ENCODE measurements at regions not wholly inside any gene's neighbourhood (a gene's known extent, or its start where the extent isn't known, plus 50 kb on each side); places are given as distances from the start of the nearest gene placed in this dataset.

GRCh38 chr2:74740395-74740740 is 86.3 kb downstream of the SEMA4F start:
- TF ChIP-seq CTCF (conservative IDR thresholded peaks at IDR 0.05; ENCODE audit: low read depth, low read length) (no peak), EZH2 (IDR thresholded peaks at IDR 0.05; ENCODE audit: borderline replicate concordance, low read depth, low read length, poor library complexity, severe bottlenecking) (no peak)
